Astrocyte (in vitro differentiated cells and primary cell): ENCODE measurements at regions not wholly inside any gene's neighbourhood (a gene's known extent, or its start where the extent isn't known, plus 50 kb on each side); places are given as distances from the start of the nearest gene placed in this dataset.

Source experiments
- DNase-seq: peaks from one replicate; pipeline ENCODE4 v3.0.0-alpha.2; 2010; ENCODE audit warnings: low read depth
- FAIRE-seq: peaks from 2 replicates; lab custom pipeline; 2011; peaks lifted over from hg19 to GRCh38; lab: Jason Lieb, UNC
- H2AFZ ChIP-seq: 2 replicates; pipeline ENCODE4 v1.6.0; 2012; ENCODE audit warnings: low read depth, low read length, inconsistent platforms
- H3K27ac ChIP-seq: 2 replicates; pipeline ENCODE4 v1.5.1; 2011; ENCODE audit warnings: low read depth, low read length, inconsistent platforms
- H3K27me3 ChIP-seq: 2 replicates; pipeline ENCODE4 v1.6.0; 2011; ENCODE audit warnings: low read length, inconsistent platforms; ENCODE audit not compliant: insufficient read depth
- H3K36me3 ChIP-seq: 2 replicates; pipeline ENCODE4 v1.5.1; 2011; ENCODE audit warnings: low read length, inconsistent platforms; ENCODE audit not compliant: insufficient read depth
- H3K4me1 ChIP-seq: 2 replicates; pipeline ENCODE4 v1.5.1; 2011; ENCODE audit warnings: low read length, inconsistent platforms; ENCODE audit not compliant: insufficient read depth
- H3K4me2 ChIP-seq: 2 replicates; pipeline ENCODE4 v1.6.0; 2012; ENCODE audit warnings: low read length, inconsistent platforms
- H3K4me3 ChIP-seq: 2 replicates; pipeline ENCODE4 v1.5.1; 2011; ENCODE audit warnings: low read depth, mild to moderate bottlenecking, low read length, inconsistent platforms; ENCODE audit not compliant: insufficient read depth
- H3K79me2 ChIP-seq: 2 replicates; pipeline ENCODE4 v1.6.0; 2012; ENCODE audit warnings: mild to moderate bottlenecking, low read length, inconsistent platforms; ENCODE audit not compliant: insufficient read depth
- H3K9ac ChIP-seq: 2 replicates; pipeline ENCODE4 v1.6.0; 2012; ENCODE audit warnings: mild to moderate bottlenecking, low read length, inconsistent platforms
- H3K9me3 ChIP-seq: 2 replicates; pipeline ENCODE4 v1.5.1; 2012; ENCODE audit warnings: low read depth, mild to moderate bottlenecking, low read length, inconsistent platforms; ENCODE audit not compliant: insufficient read depth
- H4K20me1 ChIP-seq: 2 replicates; pipeline ENCODE4 v1.6.0; 2012; ENCODE audit warnings: low read length, inconsistent platforms; ENCODE audit not compliant: insufficient read depth
- H3K27ac Mint-ChIP-seq: one replicate; pipeline ENCODE4 v1.8.0; 2021; ENCODE audit warnings: mild to moderate bottlenecking, mixed read lengths; ENCODE audit not compliant: unreplicated experiment
- H3K27me3 Mint-ChIP-seq: one replicate; pipeline ENCODE4 v1.8.0; 2021; ENCODE audit warnings: low read depth, mixed read lengths; ENCODE audit not compliant: unreplicated experiment
- H3K36me3 Mint-ChIP-seq: one replicate; pipeline ENCODE4 v1.8.0; 2021; ENCODE audit warnings: low read depth, mixed read lengths; ENCODE audit not compliant: unreplicated experiment
- H3K4me1 Mint-ChIP-seq: one replicate; pipeline ENCODE4 v1.8.0; 2021; ENCODE audit warnings: low read depth, mixed read lengths; ENCODE audit not compliant: unreplicated experiment
- H3K4me3 Mint-ChIP-seq: one replicate; pipeline ENCODE4 v1.8.0; 2021; ENCODE audit warnings: mild to moderate bottlenecking, moderate library complexity, mixed read lengths; ENCODE audit not compliant: unreplicated experiment
- H3K9me3 Mint-ChIP-seq: one replicate; pipeline ENCODE4 v1.8.0; 2021; ENCODE audit warnings: mild to moderate bottlenecking, mixed read lengths; ENCODE audit not compliant: unreplicated experiment
- CTCF ChIP-seq: IDR thresholded peaks from 2 replicates; pipeline ENCODE4 v1.5.1; 2011; ENCODE audit warnings: low read depth, mild to moderate bottlenecking, inconsistent platforms, low read length, moderate library complexity; ENCODE audit not compliant: insufficient read depth
- EZH2 ChIP-seq: IDR thresholded peaks from 2 replicates; pipeline ENCODE4 v1.6.1; 2012; ENCODE audit warnings: mild to moderate bottlenecking, low read length, inconsistent platforms; ENCODE audit not compliant: insufficient read depth

DNA sequence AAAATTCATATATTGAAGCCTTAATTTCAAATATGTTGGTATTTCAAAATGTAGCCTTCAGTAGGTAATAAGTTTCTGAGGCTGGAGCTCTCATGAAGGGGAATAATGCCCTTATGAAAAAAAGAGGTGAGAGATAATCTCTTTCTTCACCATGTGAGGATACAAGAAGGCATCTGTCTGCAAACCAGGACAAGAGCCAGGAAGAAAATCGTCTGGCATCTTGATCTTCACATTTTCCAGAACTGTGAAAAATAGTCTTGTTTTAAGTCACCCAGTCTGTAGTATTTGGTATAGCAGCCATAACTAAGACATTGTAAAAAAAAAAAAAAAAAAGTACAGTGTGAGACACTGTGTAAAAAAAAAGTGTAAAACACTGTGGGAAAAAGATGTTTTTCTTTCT is 768.9 kb downstream of the TAF11L14 start:
- Histone ChIP-seq H3K27me3 (no peaks in the 10 kb centered on the region), H3K79me2 (no peaks in the 10 kb centered on the region), H3K4me3 (no peak overlapping the region), H2AFZ (no peak overlapping the region), H3K4me2 (no peak overlapping the region), H3K36me3 (no peaks in the 10 kb centered on the region), H3K9me3 (no peaks in the 10 kb centered on the region), H4K20me1 (no peaks in the 10 kb centered on the region), H3K27ac (no peak overlapping the region), H3K4me1 (no peaks in the 10 kb centered on the region), H3K9ac (no peak overlapping the region)
- TF ChIP-seq CTCF (no peak), EZH2 (no peak)
- no peak overlapping the region for H3K4me3 Mint-ChIP-seq
- no peaks in the 10 kb centered on the region for H3K27me3 Mint-ChIP-seq
- H3K36me3 Mint-ChIP-seq: no peaks in the 10 kb centered on the region
- no peaks in the 10 kb centered on the region for H3K4me1 Mint-ChIP-seq
- no peak for DNase-seq
- no peak for FAIRE-seq
- no peak overlapping the region for H3K27ac Mint-ChIP-seq
- no peaks in the 10 kb centered on the region for H3K9me3 Mint-ChIP-seq

DNA sequence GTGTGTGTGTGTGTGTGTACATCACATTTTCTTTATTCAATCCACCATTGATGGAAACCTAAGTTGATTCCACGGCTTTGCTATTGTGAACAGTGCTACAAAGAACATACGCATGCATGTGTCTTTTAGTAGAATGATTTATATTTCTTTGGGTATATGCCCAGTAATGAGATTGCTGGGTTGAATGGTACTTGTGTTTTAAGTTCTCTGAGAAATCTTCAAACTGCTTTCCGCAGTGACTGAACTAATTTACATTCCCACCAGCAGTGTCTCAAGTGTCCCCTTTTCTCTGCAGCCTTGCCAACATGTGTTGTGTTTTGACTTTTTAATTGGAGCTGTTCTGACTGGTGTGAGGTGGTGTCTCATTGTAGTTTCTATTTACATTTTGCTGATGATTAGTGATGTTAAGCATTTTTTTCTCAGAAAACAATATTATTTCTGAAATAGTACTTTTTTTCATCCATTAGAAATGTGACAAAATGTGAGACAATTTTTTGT is 769.7 kb downstream of the TAF11L14 start:
- TF ChIP-seq EZH2: no peak
- TF ChIP-seq CTCF: no peak
- FAIRE-seq: no peak
- H3K36me3 Mint-ChIP-seq: no peaks in the 10 kb centered on the region

GRCh38 chr5:18420711-18421110 is 786.5 kb downstream of the TAF11L14 start:
- Histone ChIP-seq H3K4me1 (no peaks in the 10 kb centered on the region), H3K79me2 (no peaks in the 10 kb centered on the region), H3K4me3 (no peak overlapping the region), H3K27ac (no peak overlapping the region), H3K27me3 (no peaks in the 10 kb centered on the region), H2AFZ (no peak overlapping the region), H4K20me1 (no peaks in the 10 kb centered on the region), H3K36me3 (no peaks in the 10 kb centered on the region), H3K4me2 (no peak overlapping the region), H3K9ac (no peak overlapping the region), H3K9me3 (no peaks in the 10 kb centered on the region)
- Mint-ChIP-seq H3K9me3 (no peaks in the 10 kb centered on the region), H3K27me3 (no peaks in the 10 kb centered on the region), H3K27ac (no peak overlapping the region), H3K36me3 (no peaks in the 10 kb centered on the region), H3K4me1 (no peaks in the 10 kb centered on the region), H3K4me3 (no peak overlapping the region)
- DNase-seq: no peak
- FAIRE-seq: no peak
- no peak for TF ChIP-seq CTCF
- TF ChIP-seq EZH2: no peak

More for the DNA sequence above, 769.7 kb downstream of the TAF11L14 start:
- H3K27ac Mint-ChIP-seq: no peak overlapping the region
- no peaks in the 10 kb centered on the region for H3K4me1 Mint-ChIP-seq
- H3K4me3 ChIP-seq: no peak overlapping the region
- no peaks in the 10 kb centered on the region for H3K4me1 ChIP-seq
- no peak overlapping the region for H3K4me2 ChIP-seq
- no peaks in the 10 kb centered on the region for H3K9me3 ChIP-seq
- H3K4me3 Mint-ChIP-seq: no peak overlapping the region
- no peaks in the 10 kb centered on the region for H3K9me3 Mint-ChIP-seq
- no peaks in the 10 kb centered on the region for H3K27me3 Mint-ChIP-seq
- no peaks in the 10 kb centered on the region for H3K36me3 ChIP-seq
- no peaks in the 10 kb centered on the region for H4K20me1 ChIP-seq
- no peaks in the 10 kb centered on the region for H3K79me2 ChIP-seq
- no peak overlapping the region for H3K27ac ChIP-seq
- H3K27me3 ChIP-seq: no peaks in the 10 kb centered on the region
- H3K9ac ChIP-seq: no peak overlapping the region
- H2AFZ ChIP-seq: no peak overlapping the region
- DNase-seq: no peak
